NCI-H748 treated with DMSO at 0.1 percent for 48 hours (cell line): ENCODE measurements at regions not wholly inside any gene's neighbourhood (a gene's known extent, or its start where the extent isn't known, plus 50 kb on each side); places are given as distances from the start of the nearest gene placed in this dataset.
A peak's percentile ranks its signal among the peaks of the same experiment; 100 is the strongest.

Experiments
- DNase-seq: peaks from one replicate; lab custom pipeline; 2025; lab: John Stamatoyannopoulos, UW

DNA sequence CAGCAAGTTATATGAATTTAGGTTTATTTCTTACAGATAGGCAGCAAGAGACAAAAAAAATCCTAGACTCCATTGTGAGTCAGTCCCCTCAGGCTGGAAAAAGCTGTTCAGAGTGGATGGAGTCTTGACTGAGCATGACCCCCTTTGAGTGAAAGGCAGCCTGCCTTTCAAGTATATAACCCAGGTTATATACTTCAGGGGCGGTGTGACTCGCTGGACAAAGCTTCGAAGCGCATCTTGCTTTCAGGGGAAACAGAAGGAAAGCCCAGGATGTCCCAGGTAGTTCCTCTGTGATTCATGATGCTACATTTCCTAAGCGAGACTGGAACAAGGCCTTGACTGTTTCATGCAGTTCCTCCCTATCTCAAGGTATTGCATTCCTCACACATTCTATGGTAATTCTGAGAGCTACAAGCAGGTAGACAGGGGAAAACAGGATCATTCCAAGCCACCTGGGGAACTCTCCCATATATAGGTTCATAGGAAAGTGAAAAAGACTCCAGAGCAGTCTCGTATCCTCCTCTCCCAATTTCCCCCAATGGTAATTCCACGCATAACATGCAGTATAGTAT is 1244.1 kb upstream of the CDH6 start:
- no peak for DNase-seq

DNA sequence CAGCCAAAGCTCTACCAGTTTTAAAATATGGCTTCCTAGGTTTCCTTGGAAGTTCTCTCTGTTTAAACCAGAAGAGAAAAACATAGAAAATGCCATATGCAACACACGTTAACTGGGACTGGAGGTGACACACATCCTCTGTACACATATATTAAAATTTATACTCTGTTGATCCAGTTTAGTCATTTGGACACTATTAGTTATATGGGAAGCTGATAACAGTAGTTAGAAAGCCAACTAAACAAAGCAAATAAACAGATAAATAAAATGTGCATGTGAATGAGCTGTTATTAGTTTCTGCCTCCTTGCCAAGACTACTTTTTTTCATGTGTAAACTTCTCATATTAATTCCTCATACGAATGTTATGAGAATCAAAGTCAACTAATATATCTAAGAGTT is 1249.2 kb upstream of the CDH6 start:
- no peak for DNase-seq

DNA sequence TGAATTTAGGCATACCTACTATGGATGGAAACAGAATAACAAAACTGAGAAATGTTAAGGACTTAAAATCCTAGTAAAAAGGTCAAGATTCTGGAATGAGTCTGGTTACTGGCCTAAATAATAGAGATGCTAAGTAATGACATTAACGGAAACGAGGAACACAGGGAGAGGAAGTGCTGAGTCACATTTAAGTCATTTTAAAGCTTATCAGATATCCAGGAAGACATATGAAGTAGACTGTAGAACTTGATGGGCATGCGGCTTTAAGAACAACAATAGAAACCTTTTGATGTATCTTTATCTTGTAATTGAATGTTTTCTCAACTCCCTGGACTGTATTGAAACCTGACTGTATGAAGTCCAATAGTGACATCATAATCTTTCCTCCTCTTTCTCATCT is 1251.4 kb upstream of the CDH6 start:
- DNase-seq = no peak

- DNase-seq = no peak
Observed at GRCh38 chr5:29939988-29940387, 1253.5 kb upstream of the CDH6 start.

- DNase-seq = no peak
Observed at GRCh38 chr5:29935371-29935770, 1258.1 kb upstream of the CDH6 start.

GRCh38 chr5:29930316-29930715 is 1263.2 kb upstream of the CDH6 start:
- DNase-seq = no peak

DNA sequence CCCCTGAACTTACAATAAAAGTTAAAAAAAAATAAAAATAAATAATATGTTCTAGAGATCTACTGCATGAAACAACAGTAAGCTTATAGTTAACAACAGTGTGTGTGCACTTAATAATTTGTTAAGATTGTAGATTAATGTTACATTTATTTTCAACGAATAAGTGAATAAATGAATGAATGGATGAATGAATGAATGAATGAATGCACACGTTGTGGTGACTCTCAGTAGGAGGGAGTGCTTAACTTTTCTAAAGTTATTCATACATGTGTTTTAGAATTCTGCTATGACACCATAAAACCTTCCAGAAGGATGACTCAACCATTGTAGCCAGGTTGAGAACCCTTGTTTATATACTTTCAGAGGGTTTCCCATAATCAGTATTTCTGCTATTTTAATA is 1269.4 kb upstream of the CDH6 start:
- no peak for DNase-seq

GRCh38 chr5:29905626-29906353 is 1287.7 kb upstream of the CDH6 start:
- DNase-seq = no peak

GRCh38 chr5:29902859-29903258 is 1290.6 kb upstream of the CDH6 start:
- DNase-seq = no peak

DNA sequence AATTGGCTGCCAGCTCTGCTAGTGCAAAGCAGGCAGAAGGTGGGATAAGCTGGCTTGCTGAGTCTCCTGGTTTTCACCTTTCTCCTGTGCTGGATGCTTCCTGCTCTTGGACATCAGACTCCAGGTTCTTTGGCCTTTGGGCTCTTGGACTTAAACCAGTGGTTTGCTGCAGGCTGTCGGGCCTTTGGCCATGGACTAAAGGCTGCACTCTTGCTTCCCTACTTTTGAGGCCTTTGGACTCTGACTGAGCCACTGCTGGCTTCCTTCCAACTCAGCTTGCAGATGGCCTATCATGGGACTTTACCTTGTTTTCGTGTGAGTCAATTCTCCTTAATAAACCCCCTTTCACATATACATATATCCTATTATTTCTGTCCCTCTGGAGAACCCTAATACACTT is 1293.9 kb upstream of the CDH6 start:
- DNase-seq = no peak

DNA sequence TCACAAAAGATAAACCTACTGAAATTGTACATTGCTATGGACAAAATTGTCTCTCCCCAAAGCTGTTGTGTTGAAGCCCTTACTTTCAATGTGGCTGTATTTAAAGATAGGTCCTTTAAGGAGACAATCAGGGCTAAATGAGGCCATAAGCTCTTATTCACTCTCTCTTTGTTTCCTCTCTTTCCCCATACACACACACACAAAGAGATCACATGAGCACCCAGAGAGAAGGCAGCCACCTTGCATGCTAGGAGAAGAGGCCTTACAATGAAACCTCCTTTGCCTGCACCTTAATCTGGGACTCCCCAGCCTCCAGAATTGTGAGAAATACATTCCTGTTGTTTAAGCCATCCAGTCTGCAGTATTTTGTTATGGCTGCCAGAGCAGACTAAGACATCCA is 1295.6 kb upstream of the CDH6 start:
- no peak for DNase-seq

- DNase-seq = no peak
Observed at GRCh38 chr5:29896646-29897045, 1296.8 kb upstream of the CDH6 start.

GRCh38 chr5:29894668-29895067 is 1298.8 kb upstream of the CDH6 start:
- no peak for DNase-seq

- no peak for DNase-seq
Observed at GRCh38 chr5:29889051-29889450, 1304.4 kb upstream of the CDH6 start.

DNA sequence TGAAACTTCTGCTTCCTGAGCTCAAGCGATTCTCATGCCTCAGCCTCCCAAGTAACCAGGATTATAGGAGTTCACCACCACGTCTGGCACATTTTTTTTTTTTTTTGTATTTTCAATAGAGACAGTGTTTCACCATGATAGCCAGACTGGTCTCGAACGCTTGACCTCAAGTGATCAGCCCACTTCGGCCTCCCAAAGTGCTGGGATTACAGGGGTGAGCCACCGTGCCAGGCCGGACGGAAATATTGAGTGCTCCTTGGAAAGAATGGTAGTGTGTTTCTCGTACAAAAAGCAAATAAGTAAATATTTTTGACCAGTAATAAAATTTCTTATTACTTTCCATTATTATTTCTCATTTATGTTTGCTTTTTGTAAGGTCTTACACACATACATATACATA is 1307.9 kb upstream of the CDH6 start:
- no peak for DNase-seq

DNA sequence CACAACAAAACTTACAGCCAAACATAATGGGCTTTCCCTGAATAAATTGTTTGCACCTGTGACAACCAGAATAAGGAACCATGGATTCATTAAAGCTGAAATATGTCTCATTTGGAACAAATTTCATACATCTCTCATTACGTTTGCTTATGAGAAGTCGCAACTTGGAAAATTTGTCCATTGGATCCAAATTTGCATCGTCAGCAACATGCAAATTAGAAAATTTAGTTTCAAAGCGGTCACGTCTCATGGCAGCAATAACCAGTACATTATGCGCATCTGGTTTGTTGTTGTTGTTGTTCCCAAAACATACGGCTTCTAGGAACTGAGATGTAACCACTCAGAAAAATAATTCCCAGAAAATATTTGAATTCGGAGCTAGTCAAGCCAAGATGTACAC is 1311.5 kb upstream of the CDH6 start:
- no peak for DNase-seq

DNA sequence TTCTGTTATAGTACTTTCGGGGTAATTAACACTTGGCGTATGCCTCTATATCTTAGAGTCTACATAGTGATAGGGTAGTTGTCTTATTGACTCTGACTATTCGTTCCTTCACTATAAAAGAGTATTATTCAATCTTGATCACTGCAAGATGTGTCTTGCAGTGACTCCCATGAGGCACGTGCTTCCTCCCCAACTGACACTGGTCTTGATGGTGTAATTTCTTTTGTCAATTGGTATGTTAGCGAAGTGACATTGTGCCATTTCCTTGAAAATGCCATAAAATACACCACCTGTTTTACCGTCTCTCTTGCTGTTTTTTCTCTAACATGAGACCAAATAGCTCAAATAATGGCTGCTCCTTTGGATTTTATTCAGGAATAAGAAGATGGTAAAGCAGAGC is 1314.1 kb upstream of the CDH6 start:
- DNase-seq = no peak

- no peak for DNase-seq
Observed at GRCh38 chr5:29878599-29878998, 1314.9 kb upstream of the CDH6 start.

GRCh38 chr5:29867155-29867554 is 1326.3 kb upstream of the CDH6 start:
- no peak for DNase-seq

DNA sequence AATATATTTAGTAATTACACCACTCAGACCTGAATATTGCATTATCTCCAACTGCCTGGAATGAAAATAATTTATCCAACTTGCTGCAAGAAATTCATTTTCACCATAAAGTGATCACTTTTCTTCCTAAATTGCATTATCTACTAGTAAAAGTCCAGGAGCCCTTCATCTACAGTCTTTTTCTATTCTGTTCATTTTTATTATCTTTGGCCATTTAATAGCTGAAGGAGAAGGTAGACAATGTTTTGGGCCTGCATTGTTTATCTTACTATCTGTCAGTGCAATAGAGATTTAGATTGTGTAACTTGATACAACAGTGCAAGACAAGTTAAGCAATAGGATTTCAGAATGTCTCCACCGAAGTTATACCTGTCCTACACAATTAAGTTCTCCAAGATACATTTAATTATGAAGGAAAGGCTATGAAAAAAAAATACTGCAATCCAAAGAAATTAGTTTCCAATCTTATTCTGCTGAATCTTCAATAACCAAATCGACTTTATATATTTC is 1339.7 kb upstream of the CDH6 start:
- DNase-seq = peak; percentile 80

GRCh38 chr5:29852329-29852728 is 1341.2 kb upstream of the CDH6 start:
- DNase-seq = no peak

DNA sequence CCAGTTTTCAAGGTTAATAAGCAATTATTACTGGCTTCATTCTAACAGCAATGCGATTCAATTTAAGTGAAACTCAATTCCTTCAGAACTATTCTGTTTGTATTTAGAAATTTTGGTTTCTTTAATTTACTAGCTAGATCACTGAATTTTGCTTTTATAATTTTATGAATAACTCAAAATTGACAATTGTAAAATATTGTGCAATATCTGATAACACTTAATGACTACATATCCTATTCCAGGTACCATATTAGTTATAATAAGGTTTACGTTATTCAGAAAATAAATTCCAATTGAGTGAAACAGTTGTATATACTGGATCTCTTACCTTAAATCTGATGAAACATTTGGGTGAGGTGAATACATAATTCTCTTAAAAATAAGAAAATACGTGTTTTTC is 1348.3 kb upstream of the CDH6 start:
- no peak for DNase-seq

DNA sequence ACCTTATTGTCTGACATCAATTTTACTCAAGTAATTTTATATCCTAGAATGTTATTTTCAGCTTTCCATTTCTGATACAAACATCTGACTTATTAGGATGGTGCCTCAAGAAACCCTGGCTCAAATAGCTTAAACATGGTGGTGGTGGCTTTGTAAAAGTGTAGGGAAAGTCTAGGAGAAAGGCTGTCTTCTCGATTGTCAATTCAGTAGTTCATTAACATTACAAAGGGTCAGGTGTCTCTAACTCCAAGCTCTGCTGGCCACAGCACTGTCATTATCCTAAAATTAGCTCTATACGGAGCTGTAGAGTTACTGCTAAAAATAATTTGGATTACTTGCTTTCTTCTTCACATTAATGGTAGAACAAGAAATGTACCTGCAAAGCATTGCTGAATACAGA is 1360.1 kb upstream of the CDH6 start:
- no peak for DNase-seq

DNA sequence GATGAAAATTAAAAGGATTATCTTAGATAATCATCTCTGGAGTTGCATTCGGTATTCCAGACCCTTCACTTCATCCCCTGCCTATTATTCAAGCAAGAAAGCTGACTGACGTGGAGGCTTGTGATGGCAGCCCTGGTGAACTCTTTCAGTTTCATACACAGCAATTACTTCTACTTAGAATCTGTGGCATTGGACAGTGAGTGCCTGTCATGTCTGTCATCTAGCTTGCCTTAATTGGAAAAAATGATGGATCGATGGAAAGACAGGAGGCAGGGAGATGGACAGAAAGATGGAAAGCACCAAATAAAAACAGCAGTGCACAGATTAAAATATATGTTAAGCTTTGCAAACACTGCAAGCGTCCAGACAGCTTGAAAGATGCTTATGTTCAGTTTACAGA is 1371.0 kb upstream of the CDH6 start:
- DNase-seq = no peak
